Stomach (tissue), 8 donors: ENCODE measurements at regions not wholly inside any gene's neighbourhood (a gene's known extent, or its start where the extent isn't known, plus 50 kb on each side); places are given as distances from the start of the nearest gene placed in this dataset.

Experiments
- DNase-seq, 2 donors: peaks; one replicate each; pipeline versions ENCODE4 v3.0.0 to v3.0.0-alpha.2; 2013 to 2019
- H3K27ac ChIP-seq, 5 donors: fragments of 200-600 bp in 4 of 5; sonication (generic) in 4 of 5; one replicate each; pipeline ENCODE4 v1.5.1; 2013 to 2019; ENCODE audit warnings: mild to moderate bottlenecking in 1 of 5, moderate library complexity in 1 of 5
- H3K27me3 ChIP-seq, 3 donors: fragments of 200-600 bp; sonication (generic); one replicate each; pipeline ENCODE4 v1.5.1; 2017 to 2019; ENCODE audit warnings: mixed run types in 1 of 3
- H3K36me3 ChIP-seq, 4 donors: fragments of 200-600 bp; sonication (generic); 1 replicate in 3 of 4; 2 replicates in 1 of 4; pipeline ENCODE4 v1.5.1; 2016 to 2019
- H3K4me1 ChIP-seq, 4 donors: fragments of 200-600 bp; sonication (generic); one replicate each; pipeline ENCODE4 v1.5.1; 2016 to 2019
- H3K4me3 ChIP-seq, 4 donors: fragments of 200-600 bp; sonication (generic) in 3 of 4; one replicate each; pipeline ENCODE4 v1.5.1; 2016 to 2019; ENCODE audit warnings: mild to moderate bottlenecking in 1 of 4
- H3K9me3 ChIP-seq, 4 donors: fragments of 200-600 bp; sonication (generic); one replicate each; pipeline ENCODE4 v1.5.1; 2016 to 2019
- CTCF ChIP-seq, 7 experiments: fragments of 450-650 bp in 4 of 7; fragments of 200-600 bp in 3 of 7; sonication (generic) in 3 of 7; IDR thresholded peaks; one replicate each; pipeline ENCODE4 v1.5.1; 2016 to 2019; ENCODE audit warnings: antibody characterized with exemption in 7 of 7, control low read depth in 2 of 7, mild to moderate bottlenecking in 1 of 7
- EP300 ChIP-seq: sonication (generic); formaldehyde crosslinking; IDR thresholded peaks from one replicate; pipeline ENCODE4 v1.6.1; 2017; ENCODE audit warnings: antibody characterized with exemption
- POLR2A ChIP-seq, 4 donors: fragments of 450-650 bp; IDR thresholded peaks; one replicate each; pipeline ENCODE4 v1.6.1; 2016; ENCODE audit warnings: antibody characterized with exemption in 4 of 4, control low read depth in 2 of 4, mild to moderate bottlenecking in 1 of 4, moderate library complexity in 1 of 4
- POLR2AphosphoS5 ChIP-seq, 3 donors: sonication (generic); formaldehyde crosslinking; IDR thresholded peaks; one replicate each; pipeline ENCODE4 v1.6.1; 2016; ENCODE audit warnings: antibody characterized with exemption in 3 of 3
- WGBS, 5 donors: extraction: QIAGEN DNeasy Blood & Tissue Kit in 3 of 5; methylation state at CpG; one replicate each; pipeline versions ENCODE4 v1.1.5 to v1.1.7; 2013 to 2018; 5-methylcytosine and 5-hydroxymethylcytosine counted together
- intact Hi-C: fragments of 100-400 bp; cut with DNase I; formaldehyde crosslinking; loops from one replicate; pipeline ENCODE4 v1.15.1; 2023; ENCODE audit warnings: low total_unique reads
- donor health status: healthy with polysubstance abuse.
- donor health status: Bipolar disorder and iron deficiency.
- donor health status: healthy.

- no peak for DNase-seq
- Histone ChIP-seq H3K27me3 (no peaks in the 10 kb centered on the region), H3K4me1 (no peaks in the 10 kb centered on the region), H3K4me3 (no peak overlapping the region), H3K36me3 (no peaks in the 10 kb centered on the region), H3K27ac (no peak overlapping the region), H3K9me3 (no peaks in the 10 kb centered on the region)
- TF ChIP-seq CTCF (IDR thresholded peaks at IDR 0.05): no peak
- TF ChIP-seq POLR2AphosphoS5 (IDR thresholded peaks at IDR 0.05): no peak
- no peak for TF ChIP-seq POLR2A (IDR thresholded peaks at IDR 0.05)
- TF ChIP-seq EP300: no peak
- WGBS, 5 donors: 68 to 88% (median 79%) methylated on average over 3 to 4 of the region's 4 CpGs
- intact Hi-C loops: no loop called here
These were observed 162.9 kb upstream of the CELF2 start for GRCh38 chr10:10854725-10855124.

GRCh38 chr10:10855151-10855581 lies 162.5 kb upstream of the CELF2 start:
- TF ChIP-seq POLR2A (IDR thresholded peaks at IDR 0.05) (no peak), CTCF (IDR thresholded peaks at IDR 0.05) (no peak), EP300 (no peak), POLR2AphosphoS5 (IDR thresholded peaks at IDR 0.05) (no peak)
- Histone ChIP-seq H3K27me3 (no peaks in the 10 kb centered on the region), H3K36me3 (no peaks in the 10 kb centered on the region), H3K4me3 (no peak overlapping the region), H3K9me3 (no peaks in the 10 kb centered on the region), H3K27ac (no peak overlapping the region), H3K4me1 (no peaks in the 10 kb centered on the region)
- intact Hi-C loops: no loop called here
- WGBS, 5 donors: 11 to 33% (median 19%) methylated on average over 1 of the region's 1 CpG
- no peak for DNase-seq

- intact Hi-C loops: no loop called here
- no peaks in the 10 kb centered on the region for H3K36me3 ChIP-seq
- no peak overlapping the region for H3K4me3 ChIP-seq
- DNase-seq: no peak
- no peak overlapping the region for H3K27ac ChIP-seq
- H3K27me3 ChIP-seq: no peaks in the 10 kb centered on the region
- H3K4me1 ChIP-seq: no peaks in the 10 kb centered on the region
- H3K9me3 ChIP-seq: no peaks in the 10 kb centered on the region
- 52 to 66% (median 61%) methylated on average over 2 of the region's 2 CpGs for WGBS, 5 donors
- TF ChIP-seq EP300: no peak
These were observed 157.2 kb upstream of the CELF2 start for GRCh38 chr10:10860455-10860976.

- DNase-seq: no peak
- Histone ChIP-seq H3K36me3 (no peaks in the 10 kb centered on the region), H3K9me3 (no peaks in the 10 kb centered on the region), H3K4me1 (no peaks in the 10 kb centered on the region), H3K4me3 (no peak overlapping the region), H3K27me3 (no peaks in the 10 kb centered on the region), H3K27ac (no peak overlapping the region)
- TF ChIP-seq POLR2A (IDR thresholded peaks at IDR 0.05) (no peak), POLR2AphosphoS5 (IDR thresholded peaks at IDR 0.05) (no peak), EP300 (no peak), CTCF (IDR thresholded peaks at IDR 0.05) (no peak)
- 76 to 89% (median 83%) methylated on average over 3 of the region's 3 CpGs for WGBS, 5 donors
- intact Hi-C loops: no loop called here
These were observed 152.4 kb upstream of the CELF2 start for GRCh38 chr10:10865303-10865702.

- 83 to 92% (median 86%) methylated on average over 6 of the region's 6 CpGs for WGBS, 5 donors
- no peak for TF ChIP-seq EP300
- no peak for TF ChIP-seq POLR2AphosphoS5 (IDR thresholded peaks at IDR 0.05)
- no peak for TF ChIP-seq CTCF (IDR thresholded peaks at IDR 0.05)
- no peak for TF ChIP-seq POLR2A (IDR thresholded peaks at IDR 0.05)
- intact Hi-C loops: no loop called here
- H3K27me3 ChIP-seq: no peaks in the 10 kb centered on the region
- H3K36me3 ChIP-seq: no peaks in the 10 kb centered on the region
- no peak overlapping the region for H3K27ac ChIP-seq
- no peak overlapping the region for H3K4me3 ChIP-seq
- no peak for DNase-seq
- no peaks in the 10 kb centered on the region for H3K9me3 ChIP-seq
- H3K4me1 ChIP-seq: peaks cover 0 to under 1% (median 0%) of the 10 kb centered on the region in 4 donors
These were observed 151.8 kb upstream of the CELF2 start for GRCh38 chr10:10865913-10866312.
